ENCODE measurements at regions not wholly inside any gene's neighbourhood (a gene's known extent, or its start where the extent isn't known, plus 50 kb on each side); places are given as distances from the start of the nearest gene placed in this dataset.

GRCh38 chr12:92529944-92530343, 172.8 kb upstream of the PLEKHG7 start:
- Histone ChIP-seq H2AFZ (ENCODE audit: low read depth, low read length) (no peak overlapping the region), H3K4ac (ENCODE audit: low read depth in 1 of 2, low read length in 2 of 2) (no peak overlapping the region), H3K4me3 (ENCODE audit: insufficient read depth in 1 of 2, low read depth in 1 of 2, low read length in 2 of 2) (no peak overlapping the region), H2BK5ac (ENCODE audit: low read depth, low read length, poor library complexity, severe bottlenecking) (no peak overlapping the region), H3K27me3 (ENCODE audit: control insufficient read depth in 1 of 2, insufficient read depth in 1 of 2, low read length in 2 of 2) (peaks cover 0 to 7% of the 10 kb centered on the region in 2 experiments), H2BK15ac (ENCODE audit: low read depth, poor library complexity, severe bottlenecking) (no peak overlapping the region), H3K14ac (ENCODE audit: low read length in 2 of 2) (no peak overlapping the region), H3K27ac (ENCODE audit: low read length, poor library complexity, severe bottlenecking) (no peak overlapping the region), H3K4me2 (ENCODE audit: low read length, poor library complexity, severe bottlenecking) (no peak overlapping the region), H3K36me3 (ENCODE audit: control insufficient read depth in 1 of 2, insufficient read depth in 2 of 2, low read depth in 1 of 2, low read length in 2 of 2) (no peaks in the 10 kb centered on the region), H4K8ac (ENCODE audit: low read length) (no peak overlapping the region), H2BK120ac (ENCODE audit: low read depth, low read length) (no peak overlapping the region), H3K9me3 (ENCODE audit: control insufficient read depth, low read length) (no peaks in the 10 kb centered on the region), H3K18ac (ENCODE audit: low read depth in 1 of 2, low read length in 2 of 2) (no peak overlapping the region), H3K23ac (ENCODE audit: low read length in 2 of 2) (no peak overlapping the region), H3K9ac (ENCODE audit: low read length) (no peak overlapping the region), H4K91ac (ENCODE audit: low read length) (no peak overlapping the region), H2AK5ac (ENCODE audit: low read length, severe bottlenecking) (no peak overlapping the region), H3K79me1 (replicated peaks; ENCODE audit: low read length, poor library complexity, severe bottlenecking) (no peaks in the 10 kb centered on the region), H2BK12ac (ENCODE audit: low read length in 2 of 2) (no peak overlapping the region), H3K4me1 (ENCODE audit: control insufficient read depth, insufficient read depth, low read depth, low read length) (no peaks in the 10 kb centered on the region)
- no peak for DNase-seq

GRCh38 chr12:92528586-92528985, 174.2 kb upstream of the PLEKHG7 start:
- no peak overlapping the region for H2BK15ac ChIP-seq (ENCODE audit: low read depth, poor library complexity, severe bottlenecking)
- no peak overlapping the region for H2BK12ac ChIP-seq (ENCODE audit: low read length in 2 of 2)
- H3K23ac ChIP-seq (ENCODE audit: low read length in 2 of 2), result no peak overlapping the region
- no peaks in the 10 kb centered on the region for H3K36me3 ChIP-seq (ENCODE audit: control insufficient read depth in 1 of 2, insufficient read depth in 2 of 2, low read depth in 1 of 2, low read length in 2 of 2)
- no peaks in the 10 kb centered on the region for H3K79me1 ChIP-seq (replicated peaks; ENCODE audit: low read length, poor library complexity, severe bottlenecking)
- no peak overlapping the region for H4K91ac ChIP-seq (ENCODE audit: low read length)
- H4K8ac ChIP-seq (ENCODE audit: low read length), result no peak overlapping the region
- no peak overlapping the region for H2BK5ac ChIP-seq (ENCODE audit: low read depth, low read length, poor library complexity, severe bottlenecking)
- no peak overlapping the region for H3K4ac ChIP-seq (ENCODE audit: low read depth in 1 of 2, low read length in 2 of 2)
- H3K4me2 ChIP-seq (ENCODE audit: low read length, poor library complexity, severe bottlenecking), result no peak overlapping the region
- no peak for DNase-seq
- no peak overlapping the region for H2BK120ac ChIP-seq (ENCODE audit: low read depth, low read length)
- H3K27me3 ChIP-seq (ENCODE audit: control insufficient read depth in 1 of 2, insufficient read depth in 1 of 2, low read length in 2 of 2), result peaks cover 0 to 7% of the 10 kb centered on the region in 2 experiments
- H3K14ac ChIP-seq (ENCODE audit: low read length in 2 of 2), result no peak overlapping the region
- H3K4me1 ChIP-seq (ENCODE audit: control insufficient read depth, insufficient read depth, low read depth, low read length), result no peaks in the 10 kb centered on the region
- H2AFZ ChIP-seq (ENCODE audit: low read depth, low read length), result no peak overlapping the region
- H3K9me3 ChIP-seq (ENCODE audit: control insufficient read depth, low read length), result no peaks in the 10 kb centered on the region
- H3K4me3 ChIP-seq (ENCODE audit: insufficient read depth in 1 of 2, low read depth in 1 of 2, low read length in 2 of 2), result no peak overlapping the region
- no peak overlapping the region for H3K18ac ChIP-seq (ENCODE audit: low read depth in 1 of 2, low read length in 2 of 2)
- H3K9ac ChIP-seq (ENCODE audit: low read length), result no peak overlapping the region
- no CpG with 5 or more reads among the region's 3 CpGs for WGBS
- no peak overlapping the region for H3K27ac ChIP-seq (ENCODE audit: low read length, poor library complexity, severe bottlenecking)
- H2AK5ac ChIP-seq (ENCODE audit: low read length, severe bottlenecking), result no peak overlapping the region

DNA sequence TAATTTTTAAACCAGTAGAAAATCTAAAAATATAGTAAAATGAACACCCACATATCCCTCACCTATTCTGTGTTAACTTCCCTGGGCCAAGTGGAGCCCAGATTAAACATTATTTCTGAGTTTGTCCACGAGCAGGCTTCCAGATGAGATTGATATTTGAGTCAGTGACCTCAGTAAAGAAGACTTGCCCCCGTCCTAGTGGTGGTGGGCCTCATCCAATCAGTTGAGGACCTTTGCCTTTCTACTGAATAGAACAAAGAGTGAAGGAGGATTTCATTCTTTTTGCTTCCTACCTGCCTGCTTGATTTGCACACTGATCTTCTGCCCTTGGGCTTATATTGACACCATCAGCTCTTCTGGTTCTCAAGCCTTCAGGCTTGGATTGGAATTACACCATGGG, 174.7 kb upstream of the PLEKHG7 start:
- 87% methylated on average over 2 of the region's 2 CpGs for WGBS
- no peak overlapping the region for H3K4me3 ChIP-seq (ENCODE audit: insufficient read depth in 1 of 2, low read depth in 1 of 2, low read length in 2 of 2)
- DNase-seq, result no peak

DNA sequence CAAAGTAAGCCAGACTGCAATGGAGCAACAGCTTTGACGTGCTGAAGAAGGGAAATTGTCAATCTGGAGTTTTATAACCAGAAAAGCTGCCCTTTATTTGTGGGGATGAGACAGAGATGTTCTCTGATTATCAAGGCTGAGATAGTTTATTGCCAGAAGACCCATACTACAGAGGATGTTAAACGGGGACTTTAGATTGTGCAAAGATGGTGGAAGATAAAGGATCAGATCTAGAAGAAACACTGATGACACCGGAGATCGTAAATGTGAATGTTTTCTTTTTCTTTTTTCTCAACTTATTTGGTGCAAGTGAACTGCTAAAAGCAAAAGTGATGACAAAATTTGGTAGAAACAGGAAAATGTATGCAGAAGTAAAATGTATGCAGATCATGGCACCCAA, 178.3 kb upstream of the PLEKHG7 start:
- Histone ChIP-seq H3K18ac (ENCODE audit: low read depth in 1 of 2, low read length in 2 of 2) (no peak overlapping the region), H3K27me3 (ENCODE audit: control insufficient read depth in 1 of 2, insufficient read depth in 1 of 2, low read length in 2 of 2) (no peaks in the 10 kb centered on the region), H3K4me1 (ENCODE audit: control insufficient read depth, insufficient read depth, low read depth, low read length) (no peaks in the 10 kb centered on the region), H2BK12ac (ENCODE audit: low read length in 2 of 2) (no peak overlapping the region), H3K4ac (ENCODE audit: low read depth in 1 of 2, low read length in 2 of 2) (no peak overlapping the region), H3K4me2 (ENCODE audit: low read length, poor library complexity, severe bottlenecking) (no peak overlapping the region), H3K9ac (ENCODE audit: low read length) (no peak overlapping the region), H2BK120ac (ENCODE audit: low read depth, low read length) (no peak overlapping the region), H2BK15ac (ENCODE audit: low read depth, poor library complexity, severe bottlenecking) (no peak overlapping the region), H3K79me1 (replicated peaks; ENCODE audit: low read length, poor library complexity, severe bottlenecking) (no peaks in the 10 kb centered on the region), H3K9me3 (ENCODE audit: control insufficient read depth, low read length) (no peaks in the 10 kb centered on the region), H3K36me3 (ENCODE audit: control insufficient read depth in 1 of 2, insufficient read depth in 2 of 2, low read depth in 1 of 2, low read length in 2 of 2) (no peaks in the 10 kb centered on the region), H2AFZ (ENCODE audit: low read depth, low read length) (no peak overlapping the region), H3K27ac (ENCODE audit: low read length, poor library complexity, severe bottlenecking) (no peak overlapping the region), H3K14ac (ENCODE audit: low read length in 2 of 2) (no peak overlapping the region), H2BK5ac (ENCODE audit: low read depth, low read length, poor library complexity, severe bottlenecking) (no peak overlapping the region), H3K4me3 (ENCODE audit: insufficient read depth in 1 of 2, low read depth in 1 of 2, low read length in 2 of 2) (no peak overlapping the region), H4K8ac (ENCODE audit: low read length) (no peak overlapping the region), H3K23ac (ENCODE audit: low read length in 2 of 2) (no peak overlapping the region), H4K91ac (ENCODE audit: low read length) (no peak overlapping the region), H2AK5ac (ENCODE audit: low read length, severe bottlenecking) (no peak overlapping the region)
- no peak for DNase-seq
- 87% methylated on average over 4 of the region's 4 CpGs for WGBS

More for the DNA sequence above, 174.7 kb upstream of the PLEKHG7 start:
- Histone ChIP-seq H3K23ac (ENCODE audit: low read length in 2 of 2) (no peak overlapping the region), H2BK15ac (ENCODE audit: low read depth, poor library complexity, severe bottlenecking) (no peak overlapping the region), H3K36me3 (ENCODE audit: control insufficient read depth in 1 of 2, insufficient read depth in 2 of 2, low read depth in 1 of 2, low read length in 2 of 2) (no peaks in the 10 kb centered on the region), H3K79me1 (replicated peaks; ENCODE audit: low read length, poor library complexity, severe bottlenecking) (no peaks in the 10 kb centered on the region), H3K9ac (ENCODE audit: low read length) (no peak overlapping the region), H2BK12ac (ENCODE audit: low read length in 2 of 2) (no peak overlapping the region), H4K91ac (ENCODE audit: low read length) (no peak overlapping the region), H3K4ac (ENCODE audit: low read depth in 1 of 2, low read length in 2 of 2) (no peak overlapping the region), H3K9me3 (ENCODE audit: control insufficient read depth, low read length) (no peaks in the 10 kb centered on the region), H3K27me3 (ENCODE audit: control insufficient read depth in 1 of 2, insufficient read depth in 1 of 2, low read length in 2 of 2) (peaks cover 0 to 7% of the 10 kb centered on the region in 2 experiments), H3K14ac (ENCODE audit: low read length in 2 of 2) (no peak overlapping the region), H3K4me2 (ENCODE audit: low read length, poor library complexity, severe bottlenecking) (no peak overlapping the region), H4K8ac (ENCODE audit: low read length) (no peak overlapping the region), H2BK120ac (ENCODE audit: low read depth, low read length) (no peak overlapping the region), H2AFZ (ENCODE audit: low read depth, low read length) (no peak overlapping the region), H2BK5ac (ENCODE audit: low read depth, low read length, poor library complexity, severe bottlenecking) (no peak overlapping the region), H3K18ac (ENCODE audit: low read depth in 1 of 2, low read length in 2 of 2) (no peak overlapping the region), H3K4me1 (ENCODE audit: control insufficient read depth, insufficient read depth, low read depth, low read length) (no peaks in the 10 kb centered on the region), H2AK5ac (ENCODE audit: low read length, severe bottlenecking) (no peak overlapping the region), H3K27ac (ENCODE audit: low read length, poor library complexity, severe bottlenecking) (no peak overlapping the region)

Data from mesenchymal stem cell (in vitro differentiated cells and primary cell).